HG03342 (cell line): ENCODE measurements at regions not wholly inside any gene's neighbourhood (a gene's known extent, or its start where the extent isn't known, plus 50 kb on each side); places are given as distances from the start of the nearest gene placed in this dataset.
"Not testable (repeated sequence)": the region's sequence is repeated elsewhere in the genome, so short reads cannot be mapped to it uniquely, and the experiment has no call there.

Experiments used
- ATAC-seq: cut with Tn5 transposase; IDR thresholded peaks from one replicate; pipeline ENCODE4 v1.9.1; 2021; ENCODE audit warnings: mild to moderate bottlenecking, moderate library complexity; ENCODE audit not compliant: unreplicated experiment

- no peak for ATAC-seq
These were observed 56.6 kb downstream of the SLITRK1 start for GRCh38 chr13:83825676-83826075.

DNA sequence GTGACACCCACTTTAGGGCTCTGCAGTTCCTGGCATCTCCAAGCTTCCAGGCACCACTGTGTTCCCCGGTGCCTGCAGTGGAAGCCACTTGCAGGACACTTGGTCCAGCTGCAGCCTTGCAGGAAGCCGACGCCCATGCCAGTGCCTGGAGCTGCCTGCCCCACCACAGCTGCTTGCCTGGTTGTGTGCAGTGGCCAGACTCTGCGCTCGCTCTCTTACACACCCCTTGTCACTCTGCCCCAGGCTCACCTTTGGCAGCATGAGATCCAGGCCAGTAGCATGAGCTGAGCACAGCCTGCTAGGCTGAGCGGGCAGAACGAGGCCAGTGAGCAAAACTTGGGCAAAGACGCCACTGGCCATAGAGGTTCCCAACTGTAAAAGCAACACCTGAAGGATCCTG, 57.7 kb downstream of the SLITRK1 start:
- no peak for ATAC-seq

DNA sequence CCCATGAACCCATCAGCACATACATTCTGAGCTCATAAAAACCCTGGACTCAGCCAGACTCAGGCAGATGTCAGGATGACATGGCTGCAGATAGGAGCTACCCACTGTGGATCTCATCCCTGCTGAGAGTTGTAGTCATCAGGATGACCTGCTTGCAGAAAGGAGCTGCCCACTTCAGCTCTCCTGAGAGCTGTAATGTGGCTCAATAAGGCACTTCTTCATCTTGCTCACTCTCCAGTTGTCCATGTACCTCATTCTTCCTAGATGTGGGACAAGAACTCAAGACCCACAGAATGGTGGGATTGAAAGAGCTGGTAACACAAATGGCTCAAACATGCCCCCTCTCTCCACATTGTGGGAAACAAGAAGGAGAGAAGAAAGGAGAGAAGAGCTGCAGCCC, 58.2 kb downstream of the SLITRK1 start:
- ATAC-seq, result no peak

- no peak for ATAC-seq
These were observed 62.7 kb downstream of the SLITRK1 start for GRCh38 chr13:83819611-83820010.

GRCh38 chr13:83819156-83819555, 63.1 kb downstream of the SLITRK1 start:
- no peak for ATAC-seq

DNA sequence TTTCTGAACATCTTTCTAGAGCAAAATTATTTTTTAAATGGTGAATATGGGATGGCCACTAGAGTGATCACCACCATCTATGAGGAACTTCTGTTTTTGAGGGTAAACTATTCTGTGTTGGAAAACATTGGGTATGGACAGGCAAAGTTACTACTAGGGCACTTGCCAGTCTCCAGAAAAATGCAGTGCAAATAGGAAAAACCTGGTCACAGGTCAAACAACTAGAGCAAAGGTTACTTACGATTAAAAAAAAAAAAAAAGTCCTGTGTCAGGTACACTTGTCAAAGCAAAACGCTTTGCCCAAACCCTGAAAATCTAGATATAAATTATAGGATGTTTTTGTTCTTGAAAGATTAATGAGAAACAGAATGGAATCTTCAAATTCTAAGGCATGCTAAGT, 66.2 kb downstream of the SLITRK1 start:
- no peak for ATAC-seq

GRCh38 chr13:83815598-83815997, 66.7 kb downstream of the SLITRK1 start:
- no peak for ATAC-seq

- ATAC-seq, result no peak
These were observed 72.1 kb downstream of the SLITRK1 start for GRCh38 chr13:83810136-83810535.

- ATAC-seq, result no peak
These were observed 77.8 kb downstream of the SLITRK1 start for GRCh38 chr13:83804356-83804962.

- ATAC-seq, result no peak
These were observed 83.5 kb downstream of the SLITRK1 start for GRCh38 chr13:83798731-83799130.

DNA sequence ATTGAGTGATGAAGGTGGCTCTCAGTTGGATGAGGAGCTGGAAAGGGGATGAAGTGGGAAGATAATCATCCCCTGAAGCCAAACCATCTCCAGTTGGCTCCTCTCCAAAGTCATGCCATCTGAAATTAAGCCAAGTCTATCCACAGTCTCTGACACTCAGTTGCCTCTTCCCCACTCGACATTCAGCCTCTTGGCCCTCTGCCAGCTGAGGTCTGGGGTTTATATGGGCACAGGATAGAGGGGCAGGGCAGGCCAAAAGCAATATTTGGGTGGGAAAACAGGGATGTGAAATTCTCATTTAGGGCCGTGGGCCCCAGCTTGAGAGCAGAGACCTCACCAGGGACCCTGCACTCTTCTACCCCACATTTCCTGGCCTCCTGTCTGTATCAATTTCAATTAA, 85.9 kb downstream of the SLITRK1 start:
- no peak for ATAC-seq

DNA sequence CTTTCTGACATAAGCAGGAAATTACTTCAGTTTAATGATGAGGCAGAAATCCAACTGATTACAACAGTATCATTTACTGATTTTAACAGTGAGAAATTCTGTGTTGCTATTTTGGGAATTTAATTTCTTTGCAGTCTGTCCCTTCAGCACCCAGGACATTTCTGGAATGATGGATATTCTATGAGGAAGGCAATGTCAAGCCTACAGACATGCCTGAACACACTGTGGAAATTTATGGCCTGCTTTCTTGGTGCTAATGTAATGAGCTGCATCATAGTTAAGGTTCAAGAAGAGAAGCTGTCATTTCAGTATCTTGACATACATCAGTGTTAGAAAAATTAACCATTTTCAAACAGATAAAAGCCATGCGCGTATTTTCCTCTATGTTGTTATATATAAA, 87.7 kb downstream of the SLITRK1 start:
- ATAC-seq, result no peak

DNA sequence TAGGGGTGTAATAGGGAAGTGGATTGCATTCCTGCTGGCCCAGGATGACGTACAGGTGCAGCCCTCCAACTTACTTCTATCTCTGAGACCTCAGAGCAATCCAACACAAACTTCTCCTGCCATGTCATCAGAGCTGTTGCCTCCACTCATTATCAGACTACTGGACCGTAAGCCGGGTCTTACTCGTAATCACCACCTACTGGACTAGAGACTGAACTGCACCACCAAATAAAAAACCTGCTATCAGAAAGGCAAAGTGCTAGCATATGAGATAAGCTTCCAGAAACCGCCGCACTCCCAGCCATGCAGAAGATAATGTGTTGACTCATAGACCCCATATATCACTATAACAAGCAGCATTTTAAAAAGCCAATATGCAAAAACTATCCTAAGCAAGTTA, 102.0 kb downstream of the SLITRK1 start:
- ATAC-seq, result no peak

GRCh38 chr13:83773961-83774360, 108.3 kb downstream of the SLITRK1 start:
- ATAC-seq, result no peak

DNA sequence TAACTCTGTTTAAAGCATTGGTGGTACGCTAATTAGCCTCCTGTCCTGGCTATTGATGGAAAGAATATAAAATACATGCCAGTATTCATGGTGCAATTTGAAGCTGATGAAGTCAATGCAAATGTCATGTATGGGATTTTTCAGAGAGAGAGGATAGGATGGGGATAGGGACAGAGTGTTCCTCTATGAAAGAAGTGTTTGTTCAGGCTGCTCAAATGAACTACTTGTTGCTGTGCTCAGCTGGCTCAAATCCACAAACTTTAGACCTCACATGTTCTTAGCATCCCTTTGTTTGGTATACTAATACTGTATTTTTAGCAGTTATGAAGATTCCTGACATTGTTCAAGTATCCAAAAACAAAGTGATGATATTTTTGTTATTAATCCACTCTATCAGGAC, 116.5 kb downstream of the SLITRK1 start:
- no peak for ATAC-seq

DNA sequence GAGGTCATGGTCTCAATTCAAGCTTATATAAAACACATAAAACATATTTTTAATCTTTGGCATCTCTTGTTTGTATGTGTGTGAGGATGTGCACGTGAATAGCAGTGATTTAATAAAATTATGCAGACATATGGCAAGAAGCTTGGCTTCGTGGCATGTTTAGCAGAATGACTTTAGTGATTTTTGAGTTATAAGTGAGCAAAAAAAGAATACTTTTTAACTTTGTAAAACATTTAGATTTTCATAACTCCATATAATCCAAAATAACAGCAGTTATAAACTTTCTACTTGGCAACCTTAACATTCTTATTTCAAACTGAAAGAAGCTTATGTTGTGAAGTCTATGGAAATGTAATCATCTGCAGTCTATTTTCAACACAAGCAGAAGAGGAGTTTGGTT, 120.6 kb downstream of the SLITRK1 start:
- no peak for ATAC-seq

GRCh38 chr13:83755210-83755609, 127.1 kb downstream of the SLITRK1 start:
- not testable (repeated sequence) for ATAC-seq

DNA sequence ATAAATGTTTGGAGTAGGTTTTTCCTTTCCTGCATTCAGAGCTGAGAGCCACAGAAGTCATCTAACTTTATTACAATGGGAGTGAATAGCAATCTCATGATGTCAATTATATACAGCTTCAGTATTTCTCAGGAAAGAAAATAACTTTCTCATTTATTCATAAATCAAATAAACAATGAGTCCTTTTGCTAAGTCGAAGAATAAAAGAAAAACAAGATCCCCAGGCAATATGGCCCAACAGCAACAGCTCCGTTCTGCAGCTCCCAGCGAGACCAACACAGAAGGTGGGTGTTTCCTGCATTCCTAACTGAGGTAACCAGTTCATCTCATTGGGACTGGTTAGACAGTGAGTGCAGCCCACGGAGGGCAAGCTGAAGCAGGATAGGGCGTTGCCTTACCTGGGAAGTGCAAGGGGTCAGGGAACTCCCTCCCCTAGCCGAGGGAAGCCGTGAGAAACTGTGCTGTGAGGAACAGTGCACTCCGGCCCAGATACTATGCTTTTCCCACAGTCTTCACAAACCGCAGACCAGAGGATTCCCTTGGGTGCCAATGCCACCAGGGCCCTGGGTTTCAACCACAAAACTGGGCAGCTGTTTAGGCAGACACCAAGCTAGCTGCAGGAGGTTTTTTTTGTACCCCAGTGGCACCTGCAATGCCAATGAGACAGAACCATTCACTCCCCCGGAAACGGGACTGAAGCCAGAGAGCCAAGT, 128.2 kb downstream of the SLITRK1 start:
- no peak for ATAC-seq

DNA sequence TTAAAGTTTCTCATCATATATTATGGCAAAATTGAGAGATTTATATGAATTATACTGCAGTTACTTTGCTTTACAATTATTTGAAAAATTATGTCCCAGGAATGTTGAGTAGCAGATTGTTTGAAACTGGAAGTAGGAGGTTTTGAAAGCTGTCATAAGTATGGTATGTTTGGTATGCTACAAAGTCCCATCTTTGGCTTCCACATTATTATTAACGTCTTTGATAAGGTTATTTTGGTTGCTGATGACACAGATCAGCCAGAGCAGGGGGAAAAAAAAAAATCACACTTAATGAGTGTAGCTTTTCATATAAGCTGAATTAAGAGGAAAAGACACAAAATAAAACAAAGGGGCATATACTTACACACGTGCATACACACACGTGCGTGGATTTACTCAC, 130.1 kb downstream of the SLITRK1 start:
- no peak for ATAC-seq

GRCh38 chr13:83740622-83741021, 141.7 kb downstream of the SLITRK1 start:
- no peak for ATAC-seq

DNA sequence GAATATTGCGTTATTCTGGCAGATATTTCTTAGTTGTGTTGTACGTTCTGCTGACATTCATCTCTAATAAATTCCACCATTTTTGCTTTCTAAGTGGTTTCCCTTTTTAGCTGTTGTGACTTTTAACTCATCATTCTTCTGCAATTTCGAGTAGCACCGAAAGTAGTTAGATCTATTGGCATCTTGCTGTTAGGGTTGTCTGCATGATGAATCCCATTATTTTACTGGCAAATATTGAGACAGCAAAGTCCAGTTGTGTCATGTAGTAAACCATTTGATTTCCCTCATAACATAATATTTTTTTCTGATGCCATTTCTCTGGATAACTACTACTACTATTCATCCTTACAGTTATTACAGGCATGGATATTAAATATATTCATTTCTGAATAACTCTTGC, 143.9 kb downstream of the SLITRK1 start:
- no peak for ATAC-seq

DNA sequence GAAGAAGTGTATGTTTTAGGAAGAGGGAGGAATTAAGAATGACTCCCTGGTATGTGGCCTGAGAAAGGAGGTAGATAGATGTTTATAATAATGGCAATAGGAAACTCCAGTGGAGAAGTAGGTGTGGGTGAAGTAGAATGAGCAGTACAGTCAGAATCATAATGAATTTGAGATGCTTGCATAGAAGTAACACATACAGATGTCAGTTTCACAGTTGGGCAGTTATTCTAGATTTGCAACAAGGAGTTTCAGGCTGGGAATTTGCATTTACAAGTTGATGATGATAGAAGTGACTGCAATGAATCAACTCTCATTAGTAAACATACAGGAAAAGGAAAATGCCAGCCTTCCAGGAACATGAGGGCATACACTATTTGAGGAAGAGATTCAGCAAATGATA, 149.0 kb downstream of the SLITRK1 start:
- ATAC-seq, result no peak

GRCh38 chr13:83732755-83733154, 149.5 kb downstream of the SLITRK1 start:
- no peak for ATAC-seq
